Right atrium auricular region (tissue), 2 donors: ENCODE measurements at regions not wholly inside any gene's neighbourhood (a gene's known extent, or its start where the extent isn't known, plus 50 kb on each side); places are given as distances from the start of the nearest gene placed in this dataset.
A peak's percentile ranks its signal among the peaks of the same experiment; 100 is the strongest.

Experiments used
- DNase-seq: peaks from one replicate; pipeline ENCODE4 v3.0.0-alpha.2; 2019; ENCODE audit warnings: low spot score
- H3K27ac ChIP-seq, 2 donors: fragments of 200-600 bp; sonication (generic); 1 replicate in 1 of 2; 2 replicates in 1 of 2; pipeline ENCODE4 v1.5.1; 2016 to 2019
- H3K27me3 ChIP-seq, 2 donors: fragments of 200-600 bp; sonication (generic); one replicate each; pipeline versions ENCODE4 v1.5.1 to v1.6.0; 2017 to 2019
- H3K36me3 ChIP-seq: fragments of 200-600 bp; sonication (generic); one replicate; pipeline ENCODE4 v1.5.1; 2016
- H3K4me1 ChIP-seq, 2 donors: fragments of 200-600 bp; sonication (generic); one replicate each; pipeline versions ENCODE4 v1.5.1 to v1.6.0; 2017 to 2019
- H3K4me3 ChIP-seq, 2 donors: fragments of 200-600 bp; sonication (generic); 1 replicate in 1 of 2; 2 replicates in 1 of 2; pipeline ENCODE4 v1.5.1; 2017 to 2019; ENCODE audit warnings: mild to moderate bottlenecking in 1 of 2, moderate library complexity in 1 of 2
- H3K9me3 ChIP-seq, 2 donors: fragments of 200-600 bp; sonication (generic); one replicate each; pipeline ENCODE4 v1.5.1; 2019
- TF ChIP-seq, protein P1 (sequence below), 2 donors: fragments of 200-600 bp; sonication (generic); IDR thresholded peaks; one replicate each; pipeline ENCODE4 v1.5.1; 2019; ENCODE audit warnings: antibody characterized with exemption in 2 of 2

DNA sequence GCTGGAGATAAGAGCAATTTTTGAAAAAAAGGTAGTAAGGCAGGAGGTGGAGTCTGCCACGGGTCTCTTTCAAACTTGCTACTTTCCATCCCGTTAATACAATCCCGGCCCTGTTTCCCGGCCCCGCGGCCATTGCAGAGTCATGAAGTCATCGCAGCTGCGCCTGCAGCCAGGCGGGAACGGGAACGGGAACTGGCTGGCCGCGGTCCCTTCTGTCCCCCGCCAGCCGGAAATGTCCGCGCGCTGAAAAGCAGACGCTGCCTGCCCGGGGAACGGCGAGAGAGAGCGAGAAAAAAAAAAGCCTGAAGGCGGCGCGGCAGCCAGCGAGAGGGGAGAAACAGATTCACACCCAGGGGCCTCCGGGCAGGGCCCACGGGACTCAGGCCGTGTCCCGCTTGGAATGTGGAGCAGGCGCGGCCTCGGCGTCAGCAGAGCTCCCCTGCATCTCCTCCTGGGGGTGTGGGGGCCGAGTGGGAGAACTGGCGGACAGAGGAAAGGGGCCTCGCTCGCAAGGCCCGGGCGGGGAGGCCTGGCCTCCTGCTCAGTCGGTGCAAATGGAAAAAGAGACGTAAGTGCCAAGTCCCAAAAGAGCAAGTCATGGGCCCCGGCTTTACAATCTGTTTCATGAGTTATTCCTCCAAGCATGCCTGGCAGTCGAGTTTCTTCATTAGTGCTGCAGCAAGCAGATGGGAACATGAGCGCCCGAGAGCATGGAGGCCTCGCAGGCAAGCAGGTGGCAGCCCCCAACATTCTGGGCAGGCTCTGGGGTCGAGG, 201.2 kb upstream of the GAS1 start:
- H3K4me1 ChIP-seq: peaks cover 0 to 16% of the 10 kb centered on the region in 2 donors
- no peaks in the 10 kb centered on the region for H3K9me3 ChIP-seq
- peak overlapping the region in 1 of 2 donors; percentile 44 for H3K4me3 ChIP-seq
- TF ChIP-seq, protein P1, sequence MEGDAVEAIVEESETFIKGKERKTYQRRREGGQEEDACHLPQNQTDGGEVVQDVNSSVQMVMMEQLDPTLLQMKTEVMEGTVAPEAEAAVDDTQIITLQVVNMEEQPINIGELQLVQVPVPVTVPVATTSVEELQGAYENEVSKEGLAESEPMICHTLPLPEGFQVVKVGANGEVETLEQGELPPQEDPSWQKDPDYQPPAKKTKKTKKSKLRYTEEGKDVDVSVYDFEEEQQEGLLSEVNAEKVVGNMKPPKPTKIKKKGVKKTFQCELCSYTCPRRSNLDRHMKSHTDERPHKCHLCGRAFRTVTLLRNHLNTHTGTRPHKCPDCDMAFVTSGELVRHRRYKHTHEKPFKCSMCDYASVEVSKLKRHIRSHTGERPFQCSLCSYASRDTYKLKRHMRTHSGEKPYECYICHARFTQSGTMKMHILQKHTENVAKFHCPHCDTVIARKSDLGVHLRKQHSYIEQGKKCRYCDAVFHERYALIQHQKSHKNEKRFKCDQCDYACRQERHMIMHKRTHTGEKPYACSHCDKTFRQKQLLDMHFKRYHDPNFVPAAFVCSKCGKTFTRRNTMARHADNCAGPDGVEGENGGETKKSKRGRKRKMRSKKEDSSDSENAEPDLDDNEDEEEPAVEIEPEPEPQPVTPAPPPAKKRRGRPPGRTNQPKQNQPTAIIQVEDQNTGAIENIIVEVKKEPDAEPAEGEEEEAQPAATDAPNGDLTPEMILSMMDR (IDR thresholded peaks at IDR 0.05): peak in 1 of 2 donors; percentile 48
- peak; percentile 91 for DNase-seq
- H3K36me3 ChIP-seq: no peaks in the 10 kb centered on the region
- H3K27me3 ChIP-seq: no peaks in the 10 kb centered on the region
- peak overlapping the region; percentile 77 to 79 for H3K27ac ChIP-seq

DNA sequence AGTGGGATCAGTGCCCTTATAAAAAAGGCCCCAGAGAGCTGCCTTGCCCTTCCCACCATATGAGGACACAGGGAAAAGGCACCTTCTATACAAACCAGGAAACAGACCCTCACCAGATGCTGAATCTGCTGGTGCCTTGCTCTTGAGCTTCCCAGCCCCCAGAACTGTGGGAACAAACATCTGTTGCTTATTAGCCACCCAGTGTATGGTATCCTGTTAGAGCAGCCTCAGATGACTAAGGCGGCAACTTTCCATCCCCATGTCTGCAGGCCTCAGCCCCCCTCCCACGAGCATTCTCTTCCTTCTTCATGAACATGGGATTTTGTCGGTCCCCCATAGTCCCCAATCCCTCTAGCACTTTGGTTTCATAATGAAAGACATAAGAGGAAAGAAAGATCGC, 202.5 kb upstream of the GAS1 start:
- Histone ChIP-seq H3K9me3 (no peaks in the 10 kb centered on the region), H3K27me3 (no peaks in the 10 kb centered on the region), H3K4me3 (no peak overlapping the region), H3K27ac (peak overlapping the region in 1 of 2 donors; percentile 77), H3K4me1 (peaks cover 0 to 16% of the 10 kb centered on the region in 2 donors), H3K36me3 (no peaks in the 10 kb centered on the region)
- no peak for DNase-seq
- TF ChIP-seq, protein P1 (IDR thresholded peaks at IDR 0.05): no peak

DNA sequence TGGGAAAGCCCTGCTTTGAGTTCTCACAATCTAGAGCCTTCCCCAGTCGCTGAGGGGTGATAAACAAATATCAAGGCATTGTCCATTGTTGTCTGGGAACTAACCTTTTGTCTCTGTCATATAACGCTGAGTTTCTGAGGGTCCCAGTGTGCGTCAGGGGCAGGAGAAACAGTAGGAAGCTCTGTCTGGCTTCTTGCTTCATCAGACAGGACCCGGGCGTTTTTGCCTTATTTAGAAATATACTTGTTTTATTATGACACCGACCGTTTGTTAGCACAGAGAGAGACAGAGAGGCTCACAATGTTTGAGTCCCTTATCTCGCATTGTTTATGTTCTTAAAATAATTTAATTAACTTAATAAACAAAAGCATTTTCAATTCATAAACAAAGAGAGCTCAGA, 204.9 kb upstream of the GAS1 start:
- Histone ChIP-seq H3K4me1 (peaks cover 0 to 16% of the 10 kb centered on the region in 2 donors), H3K27ac (no peak overlapping the region), H3K9me3 (no peaks in the 10 kb centered on the region), H3K4me3 (no peak overlapping the region), H3K27me3 (no peaks in the 10 kb centered on the region), H3K36me3 (no peaks in the 10 kb centered on the region)
- no peak for DNase-seq
- TF ChIP-seq, protein P1 (IDR thresholded peaks at IDR 0.05): no peak

DNA sequence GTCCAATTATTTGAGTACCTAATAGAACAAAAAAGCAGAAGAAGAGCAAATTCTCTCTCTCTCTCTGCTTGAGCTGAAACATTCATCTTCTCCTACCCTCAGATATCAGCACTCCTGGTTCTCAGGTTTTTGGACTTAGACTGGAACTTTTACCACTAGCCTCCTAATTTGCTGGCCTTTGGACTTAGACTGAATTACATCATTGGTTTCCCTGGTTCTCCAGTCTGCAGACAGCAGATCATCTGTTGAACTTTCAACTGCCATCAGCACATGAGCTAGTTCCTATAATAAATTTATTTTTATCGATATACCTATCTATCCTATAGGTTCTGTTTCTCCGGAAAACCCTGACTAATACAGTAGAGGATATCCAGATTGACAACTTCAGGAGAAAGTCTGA, 208.9 kb upstream of the GAS1 start:
- no peaks in the 10 kb centered on the region for H3K36me3 ChIP-seq
- TF ChIP-seq, protein P1 (IDR thresholded peaks at IDR 0.05): no peak
- no peaks in the 10 kb centered on the region for H3K27me3 ChIP-seq
- no peaks in the 10 kb centered on the region for H3K9me3 ChIP-seq
- H3K27ac ChIP-seq: no peak overlapping the region
- no peak overlapping the region for H3K4me3 ChIP-seq
- DNase-seq: no peak
- no peaks in the 10 kb centered on the region for H3K4me1 ChIP-seq

DNA sequence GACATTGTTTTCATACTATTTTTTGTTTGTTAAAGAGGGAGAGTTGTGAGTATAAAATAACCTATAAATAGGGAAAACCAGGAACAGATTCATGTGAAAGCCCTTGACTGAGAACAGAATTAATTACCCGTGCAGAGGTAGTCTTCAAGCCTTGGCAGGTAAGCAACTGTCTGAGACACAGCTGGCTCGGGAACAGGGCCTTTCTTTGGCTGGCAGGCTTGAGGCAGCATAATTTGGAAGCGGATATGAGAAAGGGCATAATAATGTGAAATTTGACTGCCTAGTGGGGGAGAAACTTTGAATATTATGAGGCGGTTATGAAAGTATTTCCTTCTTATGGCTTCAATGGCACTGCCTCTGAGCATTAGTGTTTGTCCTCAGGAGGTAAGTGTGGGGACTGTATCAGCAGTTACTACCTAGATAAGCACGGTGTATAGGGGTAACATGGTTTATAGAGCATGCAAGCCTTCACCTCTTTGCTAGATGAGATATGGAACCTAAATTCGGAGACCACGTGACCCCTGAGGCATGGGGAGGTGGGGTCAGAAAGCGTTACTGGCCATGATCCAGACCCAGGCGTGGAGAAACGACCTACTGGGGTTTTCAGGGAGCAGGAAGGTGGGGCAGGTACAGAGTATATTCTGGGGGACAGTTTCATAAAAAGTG, 210.2 kb upstream of the GAS1 start:
- H3K4me1 ChIP-seq: no peaks in the 10 kb centered on the region
- H3K27ac ChIP-seq: no peak overlapping the region
- H3K9me3 ChIP-seq: no peaks in the 10 kb centered on the region
- H3K4me3 ChIP-seq: no peak overlapping the region
- DNase-seq: no peak
- no peaks in the 10 kb centered on the region for H3K27me3 ChIP-seq
- H3K36me3 ChIP-seq: no peaks in the 10 kb centered on the region
- TF ChIP-seq, protein P1 (IDR thresholded peaks at IDR 0.05): no peak
